Heart left ventricle (tissue), 16 donors: ENCODE measurements at regions not wholly inside any gene's neighbourhood (a gene's known extent, or its start where the extent isn't known, plus 50 kb on each side); places are given as distances from the start of the nearest gene placed in this dataset.
"Not testable (repeated sequence)": the region's sequence is repeated elsewhere in the genome, so short reads cannot be mapped to it uniquely, and the experiment has no call there.

ENCODE experiments used
- ATAC-seq, 4 donors: fragments of 200-7000 bp; cut with Tn5 transposase; one replicate each; pipeline ENCODE4 v1.9.1; 2020 to 2022; ENCODE audit warnings: moderate library complexity in 4 of 4, mild to moderate bottlenecking in 3 of 4, moderate number of reproducible peaks in 1 of 4
- DNase-seq, 5 donors: peaks; one replicate each; pipeline ENCODE4 v3.0.0-alpha.2; 2020
- H3K27ac ChIP-seq, 12 donors: fragments of 200-600 bp; sonication (generic) in 4 of 12; one replicate each; pipeline versions ENCODE4 v1.5.0 to v1.8.0; 2016 to 2022; ENCODE audit warnings: mild to moderate bottlenecking in 2 of 12
- H3K27me3 ChIP-seq, 9 donors: fragments of 200-600 bp; sonication (generic) in 2 of 9; one replicate each; pipeline versions ENCODE4 v1.5.1 to v1.8.0; 2016 to 2022; ENCODE audit warnings: mild to moderate bottlenecking in 3 of 9
- H3K36me3 ChIP-seq, 9 donors: fragments of 200-600 bp; sonication (generic) in 2 of 9; one replicate each; pipeline versions ENCODE4 v1.5.0 to v1.8.0; 2018 to 2022; ENCODE audit warnings: mild to moderate bottlenecking in 2 of 9
- H3K4me1 ChIP-seq, 12 donors: fragments of 200-600 bp; sonication (generic) in 4 of 12; one replicate each; pipeline versions ENCODE4 v1.5.0 to v1.8.0; 2016 to 2022; ENCODE audit warnings: mild to moderate bottlenecking in 3 of 12
- H3K4me3 ChIP-seq, 12 donors: fragments of 200-600 bp; sonication (generic) in 4 of 12; one replicate each; pipeline versions ENCODE4 v1.5.0 to v1.8.0; 2017 to 2022; ENCODE audit warnings: mild to moderate bottlenecking in 9 of 12, moderate library complexity in 4 of 12
- H3K9me3 ChIP-seq, 12 donors: fragments of 200-600 bp; sonication (generic) in 4 of 12; one replicate each; pipeline versions ENCODE4 v1.5.0 to v1.8.0; 2016 to 2022; ENCODE audit warnings: mild to moderate bottlenecking in 1 of 12
- POLR2A ChIP-seq, 2 donors: fragments of 450-650 bp; IDR thresholded peaks; one replicate each; pipeline ENCODE4 v1.6.1; 2017; ENCODE audit warnings: antibody characterized with exemption in 2 of 2, mild to moderate bottlenecking in 2 of 2, moderate library complexity in 2 of 2
- WGBS, 4 donors: extraction: QIAGEN DNeasy Blood & Tissue Kit in 2 of 4; methylation state at CpG; one replicate each; pipeline versions ENCODE4 v1.1.5 to v1.1.7; 2013 to 2018; 5-methylcytosine and 5-hydroxymethylcytosine counted together
- intact Hi-C, 10 donors: fragments of 100-400 bp; cut with DNase I; formaldehyde crosslinking; loops; one replicate each; pipeline versions ENCODE4 v1.11.1 to v1.14.2; 2022
- TF ChIP-seq, protein P1 (sequence below), 12 donors: fragments of 200-600 bp; sonication (generic) in 4 of 12; IDR thresholded peaks; one replicate each; pipeline versions ENCODE4 v1.5.0 to v1.8.0; 2018 to 2022; ENCODE audit warnings: antibody characterized with exemption in 12 of 12, mild to moderate bottlenecking in 5 of 12
- donor health status: ischemic (EF 13 %, LVEDD 7.1; RV severe dilation, severe dysfunction).
- donor health status: healthy with polysubstance abuse.
- donor health status: DM: no; HTN: yes; CAD: no.
- donor health status: DM: no; HTN: no; CAD: no.
- donor health status: ischemic (EF 25% LVEDD 6.9; RV normal size, moderate dysfunction).
- donor health status: ischemic (EF 25% LVEDD 5.7; RV mildly dilated, moderate dysfunction).
- donor health status: healthy.
- donor health status: DM: yes; HTN: yes; CAD: no.
- donor health status: ischemic (EF 35%, LVEDD 5.7; RV mildly dilated, moderate dysfunction).
- donor health status: nonischemic (EF 11% LVEDD 7.7; RV severe dilation, severe dysfunction).
- donor health status: DM: yes; HTN: yes; CAD: no.
- donor health status: PGD.
- donor health status: ischemic (EF 29% LVEDD 5.4; RV normal size, mild dysfunction).
- donor health status: nonischemic (EF 23%, LVEDD 6.1; RV moderate dilation, normal function).

GRCh38 chr10:33022691-33023090, 64.7 kb upstream of the ITGB1 start:
- Histone ChIP-seq H3K36me3 (no peaks in the 10 kb centered on the region), H3K9me3 (no peaks in the 10 kb centered on the region), H3K4me3 (no peak overlapping the region), H3K27ac (no peak overlapping the region), H3K4me1 (peaks cover 0 to 17% (median 2%) of the 10 kb centered on the region in 12 donors), H3K27me3 (no peaks in the 10 kb centered on the region)
- DNase-seq (no peak), ATAC-seq (no peak)
- WGBS, 4 donors = 89 to 91% (median 91%) methylated on average over 3 of the region's 3 CpGs
- TF ChIP-seq, protein P1, sequence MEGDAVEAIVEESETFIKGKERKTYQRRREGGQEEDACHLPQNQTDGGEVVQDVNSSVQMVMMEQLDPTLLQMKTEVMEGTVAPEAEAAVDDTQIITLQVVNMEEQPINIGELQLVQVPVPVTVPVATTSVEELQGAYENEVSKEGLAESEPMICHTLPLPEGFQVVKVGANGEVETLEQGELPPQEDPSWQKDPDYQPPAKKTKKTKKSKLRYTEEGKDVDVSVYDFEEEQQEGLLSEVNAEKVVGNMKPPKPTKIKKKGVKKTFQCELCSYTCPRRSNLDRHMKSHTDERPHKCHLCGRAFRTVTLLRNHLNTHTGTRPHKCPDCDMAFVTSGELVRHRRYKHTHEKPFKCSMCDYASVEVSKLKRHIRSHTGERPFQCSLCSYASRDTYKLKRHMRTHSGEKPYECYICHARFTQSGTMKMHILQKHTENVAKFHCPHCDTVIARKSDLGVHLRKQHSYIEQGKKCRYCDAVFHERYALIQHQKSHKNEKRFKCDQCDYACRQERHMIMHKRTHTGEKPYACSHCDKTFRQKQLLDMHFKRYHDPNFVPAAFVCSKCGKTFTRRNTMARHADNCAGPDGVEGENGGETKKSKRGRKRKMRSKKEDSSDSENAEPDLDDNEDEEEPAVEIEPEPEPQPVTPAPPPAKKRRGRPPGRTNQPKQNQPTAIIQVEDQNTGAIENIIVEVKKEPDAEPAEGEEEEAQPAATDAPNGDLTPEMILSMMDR (IDR thresholded peaks at IDR 0.05) = no peak
- TF ChIP-seq POLR2A (IDR thresholded peaks at IDR 0.05) = no peak
- intact Hi-C loops = loop anchor here in 2 of 10 donors (10.0 kb wide), 1 partner anchor 132 kb away; no protein-coding TSS in a partner anchor

GRCh38 chr10:33022090-33022489, 64.1 kb upstream of the ITGB1 start:
- Histone ChIP-seq H3K36me3 (no peaks in the 10 kb centered on the region), H3K9me3 (no peaks in the 10 kb centered on the region), H3K27ac (no peak overlapping the region), H3K27me3 (no peaks in the 10 kb centered on the region), H3K4me1 (peaks cover 0 to 17% (median 2%) of the 10 kb centered on the region in 12 donors), H3K4me3 (no peak overlapping the region)
- intact Hi-C loops = loop anchor here in 2 of 10 donors (10.0 kb wide), 1 partner anchor 133 kb away; no protein-coding TSS in a partner anchor
- TF ChIP-seq, protein P1 (IDR thresholded peaks at IDR 0.05) = no peak
- no peak for TF ChIP-seq POLR2A (IDR thresholded peaks at IDR 0.05)
- ATAC-seq = no peak
- WGBS, 4 donors = 81 to 95% (median 89%) methylated on average over 4 of the region's 4 CpGs
- no peak for DNase-seq

- Histone ChIP-seq H3K27ac (peak overlapping the region in 6 of 12 donors; percentile 20 to 72 (median 65)), H3K27me3 (no peaks in the 10 kb centered on the region), H3K4me1 (peaks cover 0 to 8% (median 0%) of the 10 kb centered on the region in 12 donors), H3K36me3 (no peaks in the 10 kb centered on the region), H3K4me3 (no peak overlapping the region), H3K9me3 (no peaks in the 10 kb centered on the region)
- intact Hi-C loops = loop anchor here in 4 of 10 donors (5.0 to 10.0 kb wide), 3 partner anchors 98 to 200 kb away; no protein-coding TSS in a partner anchor
- TF ChIP-seq, protein P1 (IDR thresholded peaks at IDR 0.05) = no peak
- TF ChIP-seq POLR2A (IDR thresholded peaks at IDR 0.05) = no peak
- 94 to 98% (median 96%) methylated on average over 2 of the region's 2 CpGs for WGBS, 4 donors
- DNase-seq (no peak), ATAC-seq (no peak)
These were observed 59.0 kb upstream of the ITGB1 start for GRCh38 chr10:33016988-33017387.

- Histone ChIP-seq H3K4me1 (peaks cover 0 to 8% (median 0%) of the 10 kb centered on the region in 12 donors), H3K36me3 (no peaks in the 10 kb centered on the region), H3K27ac (peak overlapping the region in 10 of 12 donors; percentile 13 to 72 (median 58)), H3K27me3 (no peaks in the 10 kb centered on the region), H3K9me3 (no peaks in the 10 kb centered on the region), H3K4me3 (no peak overlapping the region)
- DNase-seq = no peak
- no peak for TF ChIP-seq POLR2A (IDR thresholded peaks at IDR 0.05)
- TF ChIP-seq, protein P1 (IDR thresholded peaks at IDR 0.05) = no peak
- intact Hi-C loops = loop anchor here in 4 of 10 donors (5.0 to 10.0 kb wide), 3 partner anchors 99 to 199 kb away; no protein-coding TSS in a partner anchor
- WGBS, 4 donors = 71 to 85% (median 74%) methylated on average over 3 of the region's 3 CpGs
- peak; percentile 20 to 70 (median 58) for ATAC-seq
These were observed 57.9 kb upstream of the ITGB1 start for GRCh38 chr10:33015761-33016547.

DNA sequence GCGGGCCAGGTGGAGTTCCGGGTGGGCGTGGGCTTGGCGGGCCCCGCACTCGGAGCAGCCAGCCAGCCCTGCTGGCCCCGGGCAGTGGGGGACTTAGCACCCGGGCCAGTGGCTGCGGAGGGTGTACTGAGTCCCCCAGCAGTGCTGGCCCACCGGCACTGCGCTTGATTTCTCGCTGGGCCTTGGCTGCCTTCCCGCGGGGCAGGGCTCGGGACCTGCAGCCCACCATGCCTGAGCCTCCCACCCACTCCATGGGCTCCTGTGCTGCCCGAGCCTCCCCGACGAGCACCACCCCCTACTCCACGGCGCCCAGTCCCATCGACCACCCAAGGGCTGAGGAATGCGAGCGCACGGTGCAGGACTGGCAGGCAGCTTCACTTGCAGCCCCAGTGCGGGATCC, 55.3 kb upstream of the ITGB1 start:
- not testable (repeated sequence) for ATAC-seq, H3K4me3 ChIP-seq, H3K36me3 ChIP-seq, H3K9me3 ChIP-seq, H3K27ac ChIP-seq, H3K27me3 ChIP-seq, DNase-seq
- peaks cover 0 to 25% (median 2%) of the 10 kb centered on the region in 12 donors for H3K4me1 ChIP-seq
- WGBS, 4 donors = 95 to 100% (median 97%) methylated on average over 4 to 25 of the region's 25 CpGs
- intact Hi-C loops = loop anchor here in 5 of 10 donors (5.0 to 10.0 kb wide), 4 partner anchors 101 to 1624 kb away; no protein-coding TSS in a partner anchor
